ENCODE measurements at regions not wholly inside any gene's neighbourhood (a gene's known extent, or its start where the extent isn't known, plus 50 kb on each side); places are given as distances from the start of the nearest gene placed in this dataset.

DNA sequence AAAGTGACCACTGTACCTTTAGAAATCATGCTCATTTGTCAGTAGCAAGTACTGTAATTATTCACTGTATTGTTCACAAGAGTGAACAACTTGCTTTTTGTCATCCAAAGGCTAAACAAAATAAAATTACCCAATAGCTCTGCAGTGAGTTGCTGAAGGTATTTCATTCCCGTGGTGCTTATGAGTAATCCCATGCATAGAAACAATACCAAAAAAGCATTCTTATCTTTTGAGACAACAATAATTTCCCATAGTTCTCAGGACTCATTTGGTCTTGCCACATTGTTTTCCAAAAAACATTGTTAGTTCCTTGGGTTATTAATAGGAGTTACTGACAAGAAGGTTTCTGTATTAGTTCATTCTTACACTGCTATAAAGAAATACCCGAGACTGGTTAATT lies 503.2 kb upstream of the FAM98A start:
- CTCF ChIA-PET: no interaction called here
- TF ChIP-seq, protein P1, sequence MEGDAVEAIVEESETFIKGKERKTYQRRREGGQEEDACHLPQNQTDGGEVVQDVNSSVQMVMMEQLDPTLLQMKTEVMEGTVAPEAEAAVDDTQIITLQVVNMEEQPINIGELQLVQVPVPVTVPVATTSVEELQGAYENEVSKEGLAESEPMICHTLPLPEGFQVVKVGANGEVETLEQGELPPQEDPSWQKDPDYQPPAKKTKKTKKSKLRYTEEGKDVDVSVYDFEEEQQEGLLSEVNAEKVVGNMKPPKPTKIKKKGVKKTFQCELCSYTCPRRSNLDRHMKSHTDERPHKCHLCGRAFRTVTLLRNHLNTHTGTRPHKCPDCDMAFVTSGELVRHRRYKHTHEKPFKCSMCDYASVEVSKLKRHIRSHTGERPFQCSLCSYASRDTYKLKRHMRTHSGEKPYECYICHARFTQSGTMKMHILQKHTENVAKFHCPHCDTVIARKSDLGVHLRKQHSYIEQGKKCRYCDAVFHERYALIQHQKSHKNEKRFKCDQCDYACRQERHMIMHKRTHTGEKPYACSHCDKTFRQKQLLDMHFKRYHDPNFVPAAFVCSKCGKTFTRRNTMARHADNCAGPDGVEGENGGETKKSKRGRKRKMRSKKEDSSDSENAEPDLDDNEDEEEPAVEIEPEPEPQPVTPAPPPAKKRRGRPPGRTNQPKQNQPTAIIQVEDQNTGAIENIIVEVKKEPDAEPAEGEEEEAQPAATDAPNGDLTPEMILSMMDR (IDR thresholded peaks at IDR 0.05): no peak

GRCh38 chr2:34099377-34099776 lies 500.3 kb upstream of the FAM98A start:
- H3K36me3 Mint-ChIP-seq (ENCODE audit: low read depth): no peaks in the 10 kb centered on the region
- H3K4me1 Mint-ChIP-seq: no peaks in the 10 kb centered on the region
- intact Hi-C loops (cut with micrococcal nuclease): loop anchor here (5.0 to 10.0 kb wide), 2 partner anchors 1328 to 1545 kb away; no protein-coding TSS in a partner anchor
- TF ChIP-seq, protein P1 (IDR thresholded peaks at IDR 0.05): no peak
- no peaks in the 10 kb centered on the region for H3K9me3 Mint-ChIP-seq
- DNase-seq: no peak
- no peak for ATAC-seq (ENCODE audit: low read depth)
- POLR2A ChIA-PET: no interaction called here
- CTCF ChIA-PET: no interaction called here
- H3K4me3 Mint-ChIP-seq: no peak overlapping the region
- no peak overlapping the region for H3K27ac Mint-ChIP-seq
- H3K27me3 Mint-ChIP-seq: no peaks in the 10 kb centered on the region

More for the DNA sequence above, 503.2 kb upstream of the FAM98A start:
- ATAC-seq (ENCODE audit: low read depth) (no peak), DNase-seq (no peak)
- no peaks in the 10 kb centered on the region for H3K9me3 Mint-ChIP-seq
- no peaks in the 10 kb centered on the region for H3K4me1 Mint-ChIP-seq
- H3K27ac Mint-ChIP-seq: no peak overlapping the region
- intact Hi-C loops (cut with micrococcal nuclease): no loop called here
- POLR2A ChIA-PET: no interaction called here
- H3K4me3 Mint-ChIP-seq: no peak overlapping the region
- H3K27me3 Mint-ChIP-seq: no peaks in the 10 kb centered on the region
- no peaks in the 10 kb centered on the region for H3K36me3 Mint-ChIP-seq (ENCODE audit: low read depth)

DNA sequence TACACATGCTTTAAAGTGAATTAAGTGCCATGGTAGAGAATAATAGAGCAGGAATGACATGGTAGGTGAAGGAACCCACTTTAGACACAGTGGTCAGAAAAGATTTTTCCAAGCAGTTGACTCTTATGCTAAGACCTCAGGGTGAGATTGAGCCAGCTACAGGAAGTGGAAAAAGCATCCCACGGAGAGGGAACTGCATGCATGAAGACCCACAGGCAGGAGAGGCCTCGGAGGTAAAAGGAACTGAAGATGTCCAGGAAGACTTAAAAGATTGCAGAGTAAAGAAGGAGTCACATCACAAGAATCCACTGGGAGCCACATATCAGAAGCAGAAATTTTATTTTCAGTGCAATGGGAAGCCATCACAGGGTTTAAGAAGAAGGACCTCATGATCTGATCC lies 499.2 kb upstream of the FAM98A start:
- Mint-ChIP-seq H3K27me3 (no peaks in the 10 kb centered on the region), H3K4me3 (no peak overlapping the region), H3K27ac (no peak overlapping the region), H3K9me3 (no peaks in the 10 kb centered on the region), H3K4me1 (no peaks in the 10 kb centered on the region), H3K36me3 (ENCODE audit: low read depth) (no peaks in the 10 kb centered on the region)
- ChIA-PET POLR2A (no interaction called here), CTCF (no interaction called here)
- TF ChIP-seq, protein P1 (IDR thresholded peaks at IDR 0.05): no peak
- DNase-seq (no peak), ATAC-seq (ENCODE audit: low read depth) (no peak)
- intact Hi-C loops (cut with micrococcal nuclease): loop anchor here (5.0 to 10.0 kb wide), 2 partner anchors 1329 to 1543 kb away; no protein-coding TSS in a partner anchor

- TF ChIP-seq, protein P1 (IDR thresholded peaks at IDR 0.05): peak; percentile 80
- ChIA-PET POLR2A (no interaction called here), CTCF (no interaction called here)
- Mint-ChIP-seq H3K27ac (no peak overlapping the region), H3K27me3 (no peaks in the 10 kb centered on the region), H3K4me1 (no peaks in the 10 kb centered on the region), H3K4me3 (no peak overlapping the region), H3K9me3 (no peaks in the 10 kb centered on the region), H3K36me3 (ENCODE audit: low read depth) (no peaks in the 10 kb centered on the region)
- intact Hi-C loops (cut with micrococcal nuclease): loop anchor here (5.0 to 10.0 kb wide), 2 partner anchors 1331 to 1542 kb away; no protein-coding TSS in a partner anchor
- DNase-seq (no peak), ATAC-seq (ENCODE audit: low read depth) (no peak)
Observed at GRCh38 chr2:34096562-34097171, 497.6 kb upstream of the FAM98A start.

- intact Hi-C loops (cut with micrococcal nuclease): loop anchor here (10.0 kb wide), 1 partner anchor 1539 kb away; no protein-coding TSS in a partner anchor
- TF ChIP-seq, protein P1 (IDR thresholded peaks at IDR 0.05): no peak
- Mint-ChIP-seq H3K27me3 (no peaks in the 10 kb centered on the region), H3K4me1 (no peaks in the 10 kb centered on the region), H3K27ac (no peak overlapping the region), H3K36me3 (ENCODE audit: low read depth) (no peaks in the 10 kb centered on the region), H3K9me3 (no peaks in the 10 kb centered on the region), H3K4me3 (no peak overlapping the region)
- POLR2A ChIA-PET: no interaction called here
- ATAC-seq (ENCODE audit: low read depth): no peak
- no peak for DNase-seq
- CTCF ChIA-PET: no interaction called here
Observed at GRCh38 chr2:34093790-34094189, 494.7 kb upstream of the FAM98A start.

Data from activated B cell treated with CpG ODN at 0.5 μM for 24 hours (primary cell).